ENCODE measurements at regions not wholly inside any gene's neighbourhood (a gene's known extent, or its start where the extent isn't known, plus 50 kb on each side); places are given as distances from the start of the nearest gene placed in this dataset.

GRCh38 chr2:204355688-204356087 is 189.6 kb upstream of the PARD3B start:
- Histone ChIP-seq H3K9me3 (no peaks in the 10 kb centered on the region), H3K4me3 (no peak overlapping the region), H3K36me3 (no peaks in the 10 kb centered on the region), H3K27me3 (peaks cover 0 to 8% (median 0%) of the 10 kb centered on the region in 7 donors), H3K27ac (no peak overlapping the region), H3K4me1 (peaks cover 0 to 6% (median 0%) of the 10 kb centered on the region in 9 donors)
- ATAC-seq (no peak), DNase-seq (no peak)
- no peak for TF ChIP-seq CTCF (IDR thresholded peaks at IDR 0.05)
- intact Hi-C loops (cut with DNase I), result no loop called here
- 73 to 75% methylated on average over 1 of the region's 1 CpG for WGBS, 2 donors

GRCh38 chr2:204356151-204356641 is 189.1 kb upstream of the PARD3B start:
- Histone ChIP-seq H3K36me3 (no peaks in the 10 kb centered on the region), H3K4me3 (no peak overlapping the region), H3K27ac (no peak overlapping the region), H3K4me1 (peaks cover 0 to 6% (median 0%) of the 10 kb centered on the region in 9 donors), H3K9me3 (no peaks in the 10 kb centered on the region), H3K27me3 (peaks cover 0 to 8% (median 0%) of the 10 kb centered on the region in 7 donors)
- TF ChIP-seq CTCF (IDR thresholded peaks at IDR 0.05), result no peak
- no peak for DNase-seq
- intact Hi-C loops (cut with DNase I), result no loop called here
- 73 to 80% methylated on average over 4 of the region's 4 CpGs for WGBS, 2 donors
- ATAC-seq, result no peak

GRCh38 chr2:204357286-204357685 is 188.0 kb upstream of the PARD3B start:
- intact Hi-C loops (cut with DNase I), result no loop called here
- no peak for ATAC-seq
- WGBS, 2 donors, result 84 to 89% methylated on average over 9 of the region's 9 CpGs

GRCh38 chr2:204359076-204359475 is 186.2 kb upstream of the PARD3B start:
- Histone ChIP-seq H3K27ac (no peak overlapping the region), H3K9me3 (no peaks in the 10 kb centered on the region), H3K36me3 (no peaks in the 10 kb centered on the region), H3K4me1 (peaks cover 0 to under 1% (median 0%) of the 10 kb centered on the region in 9 donors), H3K27me3 (peaks cover 0 to 8% (median 0%) of the 10 kb centered on the region in 7 donors), H3K4me3 (no peak overlapping the region)
- TF ChIP-seq CTCF (IDR thresholded peaks at IDR 0.05), result no peak
- ATAC-seq (no peak), DNase-seq (no peak)
- intact Hi-C loops (cut with DNase I), result no loop called here
- 94 to 97% methylated on average over 1 of the region's 1 CpG for WGBS, 2 donors

More at GRCh38 chr2:204357286-204357685, 188.0 kb upstream of the PARD3B start:
- peaks cover 0 to 6% (median 0%) of the 10 kb centered on the region in 9 donors for H3K4me1 ChIP-seq
- no peak overlapping the region for H3K4me3 ChIP-seq
- DNase-seq, result no peak
- H3K9me3 ChIP-seq, result no peaks in the 10 kb centered on the region
- no peak for TF ChIP-seq CTCF (IDR thresholded peaks at IDR 0.05)
- no peak overlapping the region for H3K27ac ChIP-seq
- H3K27me3 ChIP-seq, result peaks cover 0 to 8% (median 0%) of the 10 kb centered on the region in 7 donors
- no peaks in the 10 kb centered on the region for H3K36me3 ChIP-seq

Measured in heart right ventricle (tissue), 16 donors.